HG02763 (cell line): ENCODE measurements at regions not wholly inside any gene's neighbourhood (a gene's known extent, or its start where the extent isn't known, plus 50 kb on each side); places are given as distances from the start of the nearest gene placed in this dataset.

ENCODE experiments used
- ATAC-seq: cut with Tn5 transposase; IDR thresholded peaks from one replicate; pipeline ENCODE4 v1.9.1; 2021; ENCODE audit warnings: mild to moderate bottlenecking, moderate library complexity; ENCODE audit not compliant: unreplicated experiment

DNA sequence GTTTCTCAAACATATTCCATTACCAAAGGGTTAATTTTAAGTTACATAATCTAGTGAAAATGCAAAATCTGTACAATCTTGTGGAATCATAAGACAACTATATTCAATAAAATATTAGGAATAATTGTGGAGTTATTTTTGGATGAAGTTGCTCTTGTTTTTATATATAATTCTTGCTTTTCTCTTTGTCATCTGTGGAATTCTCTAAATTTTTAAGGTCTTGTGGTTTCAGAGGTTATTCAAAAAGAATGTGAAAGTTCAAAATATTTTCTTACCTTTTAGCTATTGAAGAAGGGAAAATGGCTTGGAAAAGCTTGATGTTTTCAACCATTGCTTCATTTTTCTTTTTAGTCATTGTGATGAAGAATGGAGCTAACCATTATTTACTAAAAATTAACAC, 552.1 kb downstream of the TFEC start:
- ATAC-seq, result no peak

GRCh38 chr7:115477193-115477651, 553.3 kb downstream of the TFEC start:
- ATAC-seq, result no peak

DNA sequence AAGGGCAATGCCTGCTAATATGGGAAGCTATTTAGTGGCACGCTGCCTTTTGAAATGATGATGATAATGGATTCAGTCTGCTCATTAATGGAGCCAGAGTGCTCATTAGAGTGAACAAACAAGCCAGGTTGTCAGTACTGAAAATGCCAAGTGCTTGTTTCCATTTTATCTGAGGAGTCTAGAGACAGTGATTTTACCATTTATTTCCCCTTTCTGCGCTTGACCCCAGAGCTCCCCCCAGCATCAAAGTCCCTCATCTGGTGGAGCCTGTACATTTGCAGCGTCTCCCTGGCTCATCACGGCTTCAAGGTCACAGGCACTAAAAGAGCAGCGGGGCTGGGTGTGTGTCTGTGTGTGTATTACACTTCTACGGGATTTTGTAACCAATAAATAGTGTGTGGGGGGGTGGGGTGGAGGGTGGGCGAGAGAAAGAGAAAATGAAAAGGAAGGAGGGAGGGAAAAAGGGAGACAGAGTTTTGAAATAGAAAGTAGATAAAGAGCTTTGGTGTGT, 553.8 kb downstream of the TFEC start:
- no peak for ATAC-seq

- no peak for ATAC-seq
Observed at GRCh38 chr7:115475761-115476385, 554.0 kb downstream of the MDFIC start.

DNA sequence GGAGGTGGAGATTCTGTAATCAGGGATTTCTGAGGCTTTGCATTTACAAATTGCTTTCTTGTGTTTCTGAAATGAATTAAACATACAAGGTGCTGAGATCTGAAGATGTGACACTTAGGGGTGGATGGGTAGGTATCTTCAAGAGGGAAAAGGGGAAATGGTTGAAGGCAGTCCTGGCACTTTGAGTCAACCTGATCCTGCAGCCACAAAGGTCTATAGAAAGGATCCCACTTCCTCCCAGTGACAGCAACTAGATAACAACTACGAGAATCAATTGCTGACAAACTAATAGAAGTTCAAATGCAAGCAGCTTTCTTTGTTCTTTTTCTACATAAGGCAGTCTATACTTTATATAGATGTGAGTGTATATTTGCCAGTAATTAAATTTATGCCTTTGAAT, 553.3 kb downstream of the MDFIC start:
- no peak for ATAC-seq

GRCh38 chr7:115474137-115474536, 552.2 kb downstream of the MDFIC start:
- no peak for ATAC-seq

DNA sequence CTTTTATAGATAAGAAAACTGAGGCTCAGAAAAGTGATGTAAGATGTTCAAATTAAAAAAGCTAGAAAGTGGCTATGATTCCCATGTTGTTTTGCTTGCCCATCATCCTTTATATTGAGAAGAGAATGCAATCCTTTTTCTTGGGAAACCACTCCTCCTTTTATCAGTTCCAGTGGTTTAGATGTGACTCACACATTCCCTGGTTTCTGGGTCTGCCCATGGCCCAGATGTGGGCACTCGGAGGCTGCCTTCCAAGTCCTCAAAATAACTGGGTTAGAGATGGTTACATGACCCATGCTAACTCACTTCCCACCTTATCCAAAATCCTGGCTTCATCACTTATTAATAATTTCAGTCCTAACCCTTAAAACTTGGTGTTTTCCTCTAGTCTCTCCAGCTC, 550.0 kb downstream of the MDFIC start:
- no peak for ATAC-seq

GRCh38 chr7:115462301-115463015, 540.6 kb downstream of the MDFIC start:
- no peak for ATAC-seq

DNA sequence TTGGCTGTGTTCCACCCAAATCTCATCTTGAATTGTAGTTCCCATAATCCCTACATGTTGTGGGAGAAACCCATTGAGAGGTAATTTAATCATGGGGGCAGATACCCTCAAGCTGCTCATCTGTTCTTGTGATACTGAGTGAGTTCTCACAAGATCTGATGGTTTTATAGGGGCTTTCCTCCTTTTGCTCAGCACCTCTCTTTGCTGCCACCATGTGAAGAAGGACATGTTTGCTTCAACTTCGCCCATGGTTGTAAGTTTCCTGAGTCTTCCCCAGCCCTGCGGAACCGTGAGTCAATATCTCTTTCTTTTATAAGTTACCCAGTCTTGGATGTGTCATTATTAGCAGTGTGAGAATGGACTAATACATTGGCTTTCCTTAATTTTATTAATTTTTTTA, 527.8 kb downstream of the MDFIC start:
- no peak for ATAC-seq

DNA sequence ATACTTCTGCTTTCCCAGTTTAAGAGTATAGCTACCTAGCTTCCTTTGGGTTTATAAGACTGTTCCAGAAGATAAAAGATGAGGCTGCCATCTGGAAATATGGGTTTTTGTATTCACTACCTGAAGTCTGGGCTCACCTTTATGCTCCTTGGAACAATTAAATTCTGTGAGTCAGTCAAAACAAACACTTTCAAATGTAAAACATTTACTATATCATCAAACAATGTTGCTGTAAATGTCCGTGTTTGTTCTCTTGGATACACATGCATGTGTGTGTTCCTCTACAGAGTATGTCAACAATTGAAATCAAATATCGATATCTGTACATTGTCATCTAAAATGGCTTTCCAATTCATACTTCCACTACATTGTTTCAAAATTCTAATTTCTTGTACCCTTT, 525.6 kb downstream of the MDFIC start:
- no peak for ATAC-seq

GRCh38 chr7:115441033-115441432, 519.1 kb downstream of the MDFIC start:
- ATAC-seq, result no peak

DNA sequence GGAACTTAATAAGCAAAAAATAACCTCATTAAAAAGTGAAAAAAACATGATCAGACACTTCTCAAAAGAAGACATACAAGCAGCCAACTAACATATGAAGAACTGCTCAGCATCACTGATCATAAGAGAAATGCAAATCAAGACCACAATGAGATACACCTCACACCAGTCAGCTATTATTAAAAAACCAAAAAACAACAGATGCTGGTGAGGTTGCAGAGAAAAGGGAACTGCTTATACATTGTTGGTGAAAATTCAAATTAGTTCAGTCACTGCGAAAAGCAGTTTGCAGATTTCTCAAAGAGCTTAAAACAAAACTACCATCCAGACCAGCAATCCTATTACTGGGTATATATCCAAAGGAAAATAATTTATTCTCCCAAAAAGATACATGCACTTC, 513.3 kb downstream of the MDFIC start:
- ATAC-seq, result peak; percentile 96

- ATAC-seq, result no peak
Observed at GRCh38 chr7:115429918-115430317, 508.0 kb downstream of the MDFIC start.

- no peak for ATAC-seq
Observed at GRCh38 chr7:115417662-115418061, 495.8 kb downstream of the MDFIC start.

DNA sequence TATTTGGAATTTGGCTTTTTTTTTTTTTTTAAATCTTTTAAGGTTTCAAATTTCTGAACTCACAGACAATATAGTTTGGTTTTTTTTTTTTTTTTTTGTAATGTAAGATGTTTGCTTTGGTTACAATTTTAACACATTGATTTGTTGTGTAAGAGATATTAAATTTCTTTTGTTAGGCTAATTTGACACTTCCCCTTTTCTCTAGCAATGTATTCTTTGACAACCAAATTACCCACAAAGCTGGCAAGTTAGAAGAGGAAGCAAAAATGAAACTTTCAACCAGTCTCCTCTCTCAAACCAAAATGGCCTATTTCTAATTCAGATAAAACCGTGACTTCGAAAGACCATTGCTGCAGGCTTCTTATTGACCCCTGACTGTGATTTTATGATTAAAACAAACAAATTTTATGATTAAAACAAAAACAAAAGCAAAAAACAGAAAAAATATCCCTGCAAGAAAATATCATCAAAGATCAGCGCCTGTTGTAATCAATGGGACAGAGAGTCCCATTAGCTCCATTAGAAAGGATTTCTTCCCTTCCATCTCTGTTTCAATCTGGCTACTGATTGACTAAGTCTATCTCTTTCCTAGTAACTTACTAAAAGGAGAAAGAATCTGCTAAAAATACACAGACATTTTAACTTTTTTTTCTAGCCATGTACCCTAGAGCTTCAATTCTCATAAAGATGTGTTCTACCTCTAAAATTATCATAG, 489.2 kb downstream of the MDFIC start:
- ATAC-seq, result peak; percentile 93

DNA sequence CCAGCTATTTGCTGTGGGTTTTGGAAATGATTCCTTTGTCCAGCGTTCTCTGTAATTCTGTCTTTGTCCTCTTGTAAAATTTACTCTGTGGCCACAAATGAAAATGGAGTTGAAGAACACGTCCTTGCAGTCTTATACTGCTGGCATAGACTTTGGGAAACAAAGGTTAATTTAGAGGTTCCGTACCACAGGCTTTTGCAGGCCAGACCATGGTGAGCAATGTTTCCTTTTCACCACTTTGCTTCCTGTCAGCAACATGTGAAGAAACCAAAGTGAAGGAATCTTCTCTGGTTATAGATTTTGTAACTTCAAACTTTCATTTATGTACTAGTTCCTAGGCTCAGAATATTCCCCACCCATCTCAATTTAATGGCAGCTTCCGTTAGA, 488.5 kb downstream of the MDFIC start:
- ATAC-seq, result no peak

DNA sequence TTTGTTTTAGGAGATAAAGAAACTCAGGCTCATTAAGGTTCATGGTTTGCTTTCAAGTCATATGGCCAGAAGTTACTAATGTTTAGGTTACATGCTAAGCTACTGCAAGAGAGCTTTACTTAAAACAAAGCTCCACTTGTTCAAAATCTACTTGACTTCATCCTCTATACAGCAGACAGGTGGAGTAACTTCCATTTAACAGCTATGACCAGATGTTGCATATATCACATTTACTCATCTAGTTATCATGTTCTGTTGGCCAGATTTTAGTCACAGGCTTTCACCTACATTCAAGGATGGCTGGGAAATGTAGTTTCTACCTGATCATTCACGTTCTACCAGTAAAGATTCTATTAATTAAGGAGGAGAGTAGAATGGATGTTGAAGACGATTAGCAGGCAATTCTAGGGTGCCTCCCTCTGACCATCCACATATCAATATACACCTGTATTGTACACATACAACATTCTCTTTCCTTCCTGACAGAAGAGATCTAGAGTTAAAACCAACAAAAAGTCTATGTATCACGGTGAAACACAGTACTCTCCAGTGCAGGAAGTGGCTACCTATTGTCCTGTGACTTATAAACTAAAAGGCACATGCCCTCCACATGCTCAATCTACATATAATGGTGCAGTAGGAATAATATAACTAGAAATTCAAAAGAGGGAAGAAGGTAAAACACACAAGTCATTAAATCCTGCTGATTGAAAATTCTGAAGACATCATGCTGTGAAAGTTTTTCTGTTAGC, 488.0 kb downstream of the MDFIC start:
- ATAC-seq, result no peak

DNA sequence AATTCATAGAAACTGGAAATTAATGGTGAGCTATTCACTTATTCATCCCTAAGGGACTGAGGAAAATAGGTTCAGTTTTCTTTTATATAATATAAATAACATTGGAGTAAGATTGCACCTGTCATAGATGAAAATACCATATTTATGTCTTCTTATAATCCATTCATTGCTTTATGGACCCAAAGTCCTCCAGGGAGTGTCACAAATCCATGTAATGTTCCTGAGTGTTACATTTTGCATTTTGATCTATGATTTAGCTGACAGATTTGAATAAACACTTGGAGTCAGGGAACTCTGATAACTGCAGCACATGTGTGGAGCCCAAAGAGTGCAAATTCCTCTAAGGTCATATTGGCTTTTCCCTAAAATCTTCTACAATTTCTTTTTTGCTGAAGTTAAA, 484.3 kb downstream of the MDFIC start:
- ATAC-seq, result no peak

DNA sequence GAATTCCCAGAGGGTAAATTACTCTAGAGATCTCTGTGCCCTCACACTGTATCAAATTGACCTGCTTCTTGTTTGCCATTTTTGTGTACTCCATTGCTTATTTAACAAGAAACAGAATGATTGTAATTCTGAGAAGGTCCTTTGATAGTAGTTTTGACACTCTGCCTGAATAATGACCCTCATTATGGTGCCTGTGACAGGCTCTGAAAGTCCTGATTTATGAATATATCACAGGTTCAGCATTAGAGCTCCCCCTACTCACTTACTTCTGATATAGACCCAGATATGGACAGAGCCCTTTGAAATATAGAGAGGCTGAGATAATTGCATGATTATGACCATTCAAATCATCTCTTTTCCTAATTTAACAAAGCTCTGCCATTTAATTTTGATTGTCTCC, 465.2 kb downstream of the MDFIC start:
- ATAC-seq, result no peak

DNA sequence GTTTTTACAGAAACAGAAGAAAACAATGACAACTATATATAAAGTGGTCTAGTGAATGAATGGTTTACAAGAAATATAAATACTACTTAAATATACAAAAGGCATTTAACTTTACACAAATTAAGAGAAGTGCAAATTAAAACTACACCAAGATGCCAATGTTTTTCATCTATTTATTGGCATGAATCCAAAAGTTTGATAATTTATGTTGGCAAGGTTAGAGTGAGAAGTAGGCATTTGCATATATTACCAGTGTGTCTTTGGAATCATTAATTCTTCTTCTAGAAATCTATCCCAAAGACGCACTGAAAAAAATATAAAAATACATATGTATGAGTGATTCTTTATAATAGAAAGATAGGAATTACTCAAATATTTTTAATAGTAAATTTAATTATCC, 457.4 kb downstream of the MDFIC start:
- no peak for ATAC-seq

- no peak for ATAC-seq
Observed at GRCh38 chr7:115368998-115369397, 447.1 kb downstream of the MDFIC start.
